ENCODE measurements at regions not wholly inside any gene's neighbourhood (a gene's known extent, or its start where the extent isn't known, plus 50 kb on each side); places are given as distances from the start of the nearest gene placed in this dataset.
A peak's percentile ranks its signal among the peaks of the same experiment; 100 is the strongest.
"Not testable (repeated sequence)": the region's sequence is repeated elsewhere in the genome, so short reads cannot be mapped to it uniquely, and the experiment has no call there.

GRCh38 chr3:104066658-104067057 is 1300.1 kb upstream of the ALCAM start:
- TF ChIP-seq CTCF (IDR thresholded peaks at IDR 0.05; ENCODE audit: low read depth, low read length) = no peak
- DNase-seq (ENCODE audit: low read depth in 2 of 2) = peak; percentile 3 to 19
- no peak overlapping the region for H3K4me3 ChIP-seq (replicated peaks in 1 of 2; ENCODE audit: low read depth in 2 of 2, low read length in 2 of 2)

- DNase-seq (ENCODE audit: low read depth in 2 of 2) = no peak
- H3K4me3 ChIP-seq (replicated peaks in 1 of 2; ENCODE audit: low read depth in 2 of 2, low read length in 2 of 2) = no peak overlapping the region
- TF ChIP-seq CTCF (IDR thresholded peaks at IDR 0.05; ENCODE audit: low read depth, low read length) = no peak
Observed at GRCh38 chr3:104069114-104069513, 1297.6 kb upstream of the ALCAM start.

- no peak for TF ChIP-seq CTCF (IDR thresholded peaks at IDR 0.05; ENCODE audit: low read depth, low read length)
- DNase-seq (ENCODE audit: low read depth in 2 of 2) = no peak
- H3K4me3 ChIP-seq (replicated peaks in 1 of 2; ENCODE audit: low read depth in 2 of 2, low read length in 2 of 2) = no peak overlapping the region
Observed at GRCh38 chr3:104070906-104071305, 1295.8 kb upstream of the ALCAM start.

GRCh38 chr3:104080088-104080626 is 1286.6 kb upstream of the ALCAM start:
- H3K4me3 ChIP-seq (replicated peaks in 1 of 2; ENCODE audit: low read depth in 2 of 2, low read length in 2 of 2) = no peak overlapping the region
- no peak for TF ChIP-seq CTCF (IDR thresholded peaks at IDR 0.05; ENCODE audit: low read depth, low read length)
- no peak for DNase-seq (ENCODE audit: low read depth in 2 of 2)

- no peak for TF ChIP-seq CTCF (IDR thresholded peaks at IDR 0.05; ENCODE audit: low read depth, low read length)
- no peak overlapping the region for H3K4me3 ChIP-seq (replicated peaks in 1 of 2; ENCODE audit: low read depth in 2 of 2, low read length in 2 of 2)
- DNase-seq (ENCODE audit: low read depth in 2 of 2) = no peak
Observed at GRCh38 chr3:104088738-104089137, 1278.0 kb upstream of the ALCAM start.

GRCh38 chr3:104089987-104090386 is 1276.7 kb upstream of the ALCAM start:
- H3K4me3 ChIP-seq (replicated peaks in 1 of 2; ENCODE audit: low read depth in 2 of 2, low read length in 2 of 2); DNase-seq (ENCODE audit: low read depth in 2 of 2): not testable (repeated sequence)

GRCh38 chr3:104101736-104102135 is 1265.0 kb upstream of the ALCAM start:
- no peak for DNase-seq (ENCODE audit: low read depth in 2 of 2)
- H3K4me3 ChIP-seq (replicated peaks in 1 of 2; ENCODE audit: low read depth in 2 of 2, low read length in 2 of 2) = no peak overlapping the region
- no peak for TF ChIP-seq CTCF (IDR thresholded peaks at IDR 0.05; ENCODE audit: low read depth, low read length)
